ENCODE measurements at regions not wholly inside any gene's neighbourhood (a gene's known extent, or its start where the extent isn't known, plus 50 kb on each side); places are given as distances from the start of the nearest gene placed in this dataset.

DNA sequence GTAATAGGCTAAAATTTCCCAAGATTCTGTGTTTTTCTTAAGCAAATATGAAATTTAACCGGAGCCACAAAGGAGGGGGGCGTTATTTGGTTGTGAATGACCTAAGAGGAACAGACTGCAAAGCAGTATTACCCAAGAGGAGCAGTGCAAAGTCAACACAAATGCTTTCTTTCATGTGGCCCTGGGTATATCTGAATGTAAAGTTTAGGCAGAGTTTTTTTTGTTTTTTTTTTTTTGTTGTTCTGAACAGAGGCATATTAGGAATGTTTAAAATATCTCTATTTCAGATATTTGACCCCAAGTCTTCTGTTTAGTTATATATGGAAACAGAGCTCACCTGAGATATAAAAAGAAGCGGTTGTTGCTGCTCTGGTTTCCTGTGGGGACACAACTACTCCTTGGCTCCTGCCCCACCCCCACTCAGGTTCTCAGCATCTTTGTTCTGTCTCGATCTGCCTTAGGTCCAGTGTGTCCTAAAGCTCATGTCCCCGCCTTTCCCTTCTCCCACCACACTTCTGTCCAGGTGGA, 220.7 kb downstream of the RFC3 start:
- no peak overlapping the region for H3K27ac Mint-ChIP-seq
- no peak overlapping the region for H3K4me3 ChIP-seq (ENCODE audit: control extremely low read depth in 1 of 5, extremely low read depth in 1 of 5, insufficient read depth in 1 of 5, low read depth in 2 of 5, low read length in 4 of 5)
- H3K9ac ChIP-seq (ENCODE audit: low read length): no peak overlapping the region
- H3K9me3 ChIP-seq (ENCODE audit: control extremely low read depth in 1 of 3, control insufficient read depth in 2 of 3, insufficient read depth in 1 of 3, low read length in 2 of 3): no peaks in the 10 kb centered on the region
- no peak overlapping the region for H3K4me3 Mint-ChIP-seq
- H3K4me1 ChIP-seq (ENCODE audit: control insufficient read depth in 2 of 2, insufficient read depth in 2 of 2, low read length in 2 of 2): no peaks in the 10 kb centered on the region
- H4K20me1 ChIP-seq (ENCODE audit: control insufficient read depth, insufficient read depth, low read length, poor library complexity, severe bottlenecking): no peaks in the 10 kb centered on the region
- no peaks in the 10 kb centered on the region for H3K27me3 ChIP-seq (replicated peaks in 1 of 4; ENCODE audit: control extremely low read depth in 1 of 4, control insufficient read depth in 3 of 4, insufficient read depth in 4 of 4, low read length in 3 of 4)
- TF ChIP-seq, protein P1, sequence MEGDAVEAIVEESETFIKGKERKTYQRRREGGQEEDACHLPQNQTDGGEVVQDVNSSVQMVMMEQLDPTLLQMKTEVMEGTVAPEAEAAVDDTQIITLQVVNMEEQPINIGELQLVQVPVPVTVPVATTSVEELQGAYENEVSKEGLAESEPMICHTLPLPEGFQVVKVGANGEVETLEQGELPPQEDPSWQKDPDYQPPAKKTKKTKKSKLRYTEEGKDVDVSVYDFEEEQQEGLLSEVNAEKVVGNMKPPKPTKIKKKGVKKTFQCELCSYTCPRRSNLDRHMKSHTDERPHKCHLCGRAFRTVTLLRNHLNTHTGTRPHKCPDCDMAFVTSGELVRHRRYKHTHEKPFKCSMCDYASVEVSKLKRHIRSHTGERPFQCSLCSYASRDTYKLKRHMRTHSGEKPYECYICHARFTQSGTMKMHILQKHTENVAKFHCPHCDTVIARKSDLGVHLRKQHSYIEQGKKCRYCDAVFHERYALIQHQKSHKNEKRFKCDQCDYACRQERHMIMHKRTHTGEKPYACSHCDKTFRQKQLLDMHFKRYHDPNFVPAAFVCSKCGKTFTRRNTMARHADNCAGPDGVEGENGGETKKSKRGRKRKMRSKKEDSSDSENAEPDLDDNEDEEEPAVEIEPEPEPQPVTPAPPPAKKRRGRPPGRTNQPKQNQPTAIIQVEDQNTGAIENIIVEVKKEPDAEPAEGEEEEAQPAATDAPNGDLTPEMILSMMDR (IDR thresholded peaks at IDR 0.05): no peak
- no peak for TF ChIP-seq EZH2 (IDR thresholded peaks at IDR 0.05; ENCODE audit: borderline replicate concordance, insufficient read depth, low read depth, low read length, poor library complexity, severe bottlenecking)
- no peak overlapping the region for H3K4me2 ChIP-seq (replicated peaks; ENCODE audit: low read depth, low read length, poor library complexity, severe bottlenecking)
- H3K9me3 Mint-ChIP-seq (ENCODE audit: insufficient read depth): no peaks in the 10 kb centered on the region
- ChIA-PET POLR2A (no interaction called here), CTCF (no interaction called here)
- WGBS (ENCODE audit: insufficient coverage): 77% methylated on average over 4 of the region's 5 CpGs
- peaks cover 6% of the 10 kb centered on the region for H3K4me1 Mint-ChIP-seq
- no peaks in the 10 kb centered on the region for H3K36me3 ChIP-seq (replicated peaks in 1 of 2; ENCODE audit: control extremely low read depth in 1 of 2, control insufficient read depth in 1 of 2, extremely low read depth in 1 of 2, insufficient read depth in 2 of 2, low read length in 1 of 2)
- intact Hi-C loops (cut with micrococcal nuclease): no loop called here
- ATAC-seq (ENCODE audit: low read depth) (no peak), DNase-seq (no peak)
- no peak overlapping the region for H2AFZ ChIP-seq (ENCODE audit: insufficient read depth, low read depth, low read length, poor library complexity, severe bottlenecking)
- H3K27me3 Mint-ChIP-seq: no peaks in the 10 kb centered on the region
- H3K79me2 ChIP-seq (ENCODE audit: control insufficient read depth, insufficient read depth, low read length): no peaks in the 10 kb centered on the region
- H3K27ac ChIP-seq (ENCODE audit: low read length in 2 of 2): no peak overlapping the region

DNA sequence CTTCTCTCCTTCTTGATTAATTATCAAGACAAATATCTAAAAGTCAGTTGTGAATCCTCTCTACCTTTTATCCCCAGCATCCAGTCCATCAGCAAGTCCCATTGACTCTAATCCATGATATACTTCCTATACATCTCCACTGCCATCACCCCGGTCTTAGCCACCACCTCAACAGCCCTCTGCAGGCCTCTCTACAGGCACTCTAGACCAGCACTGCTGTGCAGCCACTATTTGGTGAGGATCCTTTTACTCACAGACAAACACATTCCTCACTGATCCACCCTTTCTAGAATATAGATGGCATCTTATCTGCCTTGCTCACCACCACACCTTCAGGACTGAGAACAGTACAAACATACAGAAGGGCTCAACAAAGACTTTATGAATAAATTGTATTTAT, 221.7 kb downstream of the RFC3 start:
- peaks cover 6% of the 10 kb centered on the region for H3K4me1 Mint-ChIP-seq

More for the DNA sequence above, 221.7 kb downstream of the RFC3 start:
- Mint-ChIP-seq H3K4me3 (no peak overlapping the region), H3K9me3 (ENCODE audit: insufficient read depth) (no peaks in the 10 kb centered on the region), H3K27ac (no peak overlapping the region), H3K27me3 (no peaks in the 10 kb centered on the region)
- 80% methylated on average over 1 of the region's 1 CpG for WGBS (ENCODE audit: insufficient coverage)
- Histone ChIP-seq H3K9me3 (ENCODE audit: control extremely low read depth in 1 of 3, control insufficient read depth in 2 of 3, insufficient read depth in 1 of 3, low read length in 2 of 3) (no peaks in the 10 kb centered on the region), H4K20me1 (ENCODE audit: control insufficient read depth, insufficient read depth, low read length, poor library complexity, severe bottlenecking) (no peaks in the 10 kb centered on the region), H3K79me2 (ENCODE audit: control insufficient read depth, insufficient read depth, low read length) (no peaks in the 10 kb centered on the region), H3K4me3 (ENCODE audit: control extremely low read depth in 1 of 5, extremely low read depth in 1 of 5, insufficient read depth in 1 of 5, low read depth in 2 of 5, low read length in 4 of 5) (no peak overlapping the region), H3K4me2 (replicated peaks; ENCODE audit: low read depth, low read length, poor library complexity, severe bottlenecking) (no peak overlapping the region), H3K4me1 (ENCODE audit: control insufficient read depth in 2 of 2, insufficient read depth in 2 of 2, low read length in 2 of 2) (no peaks in the 10 kb centered on the region), H3K36me3 (replicated peaks in 1 of 2; ENCODE audit: control extremely low read depth in 1 of 2, control insufficient read depth in 1 of 2, extremely low read depth in 1 of 2, insufficient read depth in 2 of 2, low read length in 1 of 2) (no peaks in the 10 kb centered on the region), H3K27ac (ENCODE audit: low read length in 2 of 2) (no peak overlapping the region), H2AFZ (ENCODE audit: insufficient read depth, low read depth, low read length, poor library complexity, severe bottlenecking) (no peak overlapping the region), H3K27me3 (replicated peaks in 1 of 4; ENCODE audit: control extremely low read depth in 1 of 4, control insufficient read depth in 3 of 4, insufficient read depth in 4 of 4, low read length in 3 of 4) (no peaks in the 10 kb centered on the region), H3K9ac (ENCODE audit: low read length) (no peak overlapping the region)
- POLR2A ChIA-PET: no interaction called here
- no peak for DNase-seq
- TF ChIP-seq, protein P1 (IDR thresholded peaks at IDR 0.05): no peak
- no peak for TF ChIP-seq EZH2 (IDR thresholded peaks at IDR 0.05; ENCODE audit: borderline replicate concordance, insufficient read depth, low read depth, low read length, poor library complexity, severe bottlenecking)
- no peak for ATAC-seq (ENCODE audit: low read depth)
- intact Hi-C loops (cut with micrococcal nuclease): no loop called here
- CTCF ChIA-PET: no interaction called here
